ENCODE measurements at regions not wholly inside any gene's neighbourhood (a gene's known extent, or its start where the extent isn't known, plus 50 kb on each side); places are given as distances from the start of the nearest gene placed in this dataset.

GRCh38 chr1:55310505-55310971 lies 95.4 kb upstream of the USP24 start:
- TF ChIP-seq POLR2AphosphoS5 (IDR thresholded peaks at IDR 0.05) (no peak), CTCF (IDR thresholded peaks at IDR 0.05 in 8 of 11, conservative IDR thresholded peaks at IDR 0.05 in 3 of 11) (no peak)
